PC-3 (cell line): ENCODE measurements at regions not wholly inside any gene's neighbourhood (a gene's known extent, or its start where the extent isn't known, plus 50 kb on each side); places are given as distances from the start of the nearest gene placed in this dataset.

Experiments used
- ATAC-seq: fragments of 200-7000 bp; cut with Tn5 transposase; 2 replicates; pipeline ENCODE4 v1.9.1; 2020; ENCODE audit warnings: mild to moderate bottlenecking, moderate library complexity
- BruUV-seq: library from RNA; stranded (reverse); fragments of 400-500 nt; replicated peaks from 2 replicates; lab custom pipeline; 2021; lab: Mats Ljungman, UMichigan
- CTCF ChIA-PET: fragments of 300-600 bp; sonication (Branson Sonifier 250); formaldehyde crosslinking; loops from one replicate; lab custom pipeline; 2022; ENCODE audit warnings: antibody characterized with exemption; lab: Charles Lee
- POLR2A ChIA-PET: fragments of 300-600 bp; sonication (Branson Sonifier 250); formaldehyde crosslinking; loops from one replicate; lab custom pipeline; 2022; ENCODE audit warnings: antibody characterized with exemption; ENCODE audit not compliant: unreplicated experiment; lab: Charles Lee
- DNase-seq: peaks from one replicate; pipeline ENCODE4 v3.0.0-alpha.2; 2015
- H2AFZ ChIP-seq: fragments of 300-600 bp; sonication (generic); 2 replicates; pipeline ENCODE4 v1.6.0; 2016; ENCODE audit warnings: antibody characterized with exemption, low read length
- H3F3A ChIP-seq: fragments of 300-600 bp; sonication (generic); one replicate; pipeline ENCODE4 v1.6.0; 2017; ENCODE audit warnings: antibody characterized with exemption, low read length, control low read depth, mild to moderate bottlenecking; ENCODE audit not compliant: unreplicated experiment
- H3K27ac ChIP-seq: fragments of 300-600 bp; sonication (generic); 2 replicates; pipeline ENCODE4 v1.5.1; 2016; ENCODE audit warnings: mild to moderate bottlenecking, low read length
- H3K27me3 ChIP-seq: fragments of 300-600 bp; sonication (generic); 2 replicates; pipeline ENCODE4 v1.6.1; 2016; ENCODE audit warnings: low read length, mixed read lengths
- H3K36me3 ChIP-seq: fragments of 300-600 bp; sonication (generic); 2 replicates; pipeline ENCODE4 v1.6.1; 2016; ENCODE audit warnings: low read depth, mixed run types, low read length, mixed read lengths
- H3K4me1 ChIP-seq: fragments of 300-600 bp; sonication (generic); 2 replicates; pipeline ENCODE4 v1.5.1; 2016; ENCODE audit warnings: low read length; ENCODE audit not compliant: insufficient read depth
- H3K4me2 ChIP-seq: fragments of 300-600 bp; sonication (generic); 2 replicates; pipeline ENCODE4 v1.6.0; 2016; ENCODE audit warnings: low read length
- H3K4me3 ChIP-seq: fragments of 300-600 bp; sonication (generic); 2 replicates; pipeline ENCODE4 v1.5.1; 2016; ENCODE audit warnings: mild to moderate bottlenecking, low read length, mixed read lengths
- H3K79me2 ChIP-seq: fragments of 300-600 bp; sonication (generic); 2 replicates; pipeline ENCODE4 v1.6.1; 2017; ENCODE audit warnings: low read length, mixed read lengths
- H3K9ac ChIP-seq: fragments of 300-600 bp; sonication (generic); 2 replicates; pipeline ENCODE4 v1.6.0; 2016; ENCODE audit warnings: mild to moderate bottlenecking, low read length
- H3K9me2 ChIP-seq: fragments of 300-600 bp; sonication (generic); replicated peaks from 2 replicates; pipeline ENCODE4 v1.6.1; 2016; ENCODE audit warnings: mixed run types, low read length, mixed read lengths
- H3K9me3 ChIP-seq: fragments of 300-600 bp; sonication (generic); 2 replicates; pipeline ENCODE4 v1.6.1; 2016; ENCODE audit warnings: low read length, mixed read lengths
- H4K20me1 ChIP-seq: fragments of 300-600 bp; sonication (generic); 2 replicates; pipeline ENCODE4 v1.6.1; 2016; ENCODE audit warnings: low read length, mixed read lengths
- CTCF ChIP-seq: fragments of 300-600 bp; sonication (generic); conservative IDR thresholded peaks from 2 replicates; pipeline ENCODE4 v1.5.1; 2017; ENCODE audit warnings: antibody characterized with exemption, low read depth, mild to moderate bottlenecking, low read length
- EZH2 ChIP-seq: fragments of 300-600 bp; sonication (generic); IDR thresholded peaks from one replicate; pipeline ENCODE4 v1.6.1; 2017; ENCODE audit warnings: antibody characterized with exemption, mild to moderate bottlenecking, low read length; ENCODE audit not compliant: unreplicated experiment
- EZH2phosphoT487 ChIP-seq: fragments of 300-600 bp; sonication (generic); IDR thresholded peaks from 2 replicates; pipeline ENCODE4 v1.6.1; 2018; ENCODE audit warnings: mild to moderate bottlenecking, antibody characterized with exemption, low read length, borderline replicate concordance
- intact Hi-C: fragments of 100-400 bp; cut with micrococcal nuclease; formaldehyde crosslinking; loops from 2 replicates; pipeline ENCODE4 v1.9.0; 2023

- no peaks in the 10 kb centered on the region for H3K36me3 ChIP-seq
- no peaks in the 10 kb centered on the region for H3K9me2 ChIP-seq
- peaks cover 4% of the 10 kb centered on the region; the same call in 1 of the 2 replicates for H3K4me1 ChIP-seq
- H2AFZ ChIP-seq = no peak overlapping the region
- H3K4me2 ChIP-seq = no peak overlapping the region
- peaks cover 71% of the 10 kb centered on the region for H3K27me3 ChIP-seq
- ChIA-PET POLR2A (no interaction called here), CTCF (no interaction called here)
- H4K20me1 ChIP-seq = no peaks in the 10 kb centered on the region
- TF ChIP-seq EZH2phosphoT487 (no peak), CTCF (no peak), EZH2 (no peak)
- no peak overlapping the region for H3K9ac ChIP-seq
- no peaks in the 10 kb centered on the region for H3K79me2 ChIP-seq
- no TSS peak for BruUV-seq
- no peak overlapping the region for H3K4me3 ChIP-seq
- DNase-seq (no peak), ATAC-seq (no peak)
- H3K9me3 ChIP-seq = no peaks in the 10 kb centered on the region
- no peak overlapping the region for H3K27ac ChIP-seq
- intact Hi-C loops = no loop called here
- no peaks in the 10 kb centered on the region for H3F3A ChIP-seq
Measured at GRCh38 chr14:56979936-56980335, 169.7 kb upstream of the OTX2 start.

GRCh38 chr14:56976211-56976610, 165.9 kb upstream of the OTX2 start:
- H3K9ac ChIP-seq = no peak overlapping the region
- ATAC-seq (no peak), DNase-seq (no peak)
- H3K79me2 ChIP-seq = no peaks in the 10 kb centered on the region
- no peak overlapping the region for H3K4me3 ChIP-seq
- no TSS peak for BruUV-seq
- no peak for TF ChIP-seq CTCF
- no peak for TF ChIP-seq EZH2
- TF ChIP-seq EZH2phosphoT487 = no peak
- peaks cover 63% of the 10 kb centered on the region for H3K27me3 ChIP-seq
- H3K4me2 ChIP-seq = no peak overlapping the region
- no peaks in the 10 kb centered on the region for H3K9me3 ChIP-seq
- peaks cover 4% of the 10 kb centered on the region; the same call in 1 of the 2 replicates for H3K4me1 ChIP-seq
- no peak overlapping the region for H2AFZ ChIP-seq
- POLR2A ChIA-PET = no interaction called here
- no peaks in the 10 kb centered on the region for H4K20me1 ChIP-seq
- H3K9me2 ChIP-seq = no peaks in the 10 kb centered on the region
- no peaks in the 10 kb centered on the region for H3F3A ChIP-seq
- intact Hi-C loops = no loop called here
- CTCF ChIA-PET = interaction anchor here (0.6 kb wide), 1 partner anchor 42 kb away, joined by 5 read pairs; no protein-coding TSS in a partner anchor
- H3K36me3 ChIP-seq = no peaks in the 10 kb centered on the region
- H3K27ac ChIP-seq = no peak overlapping the region

- BruUV-seq = no TSS peak
Measured at GRCh38 chr14:56975521-56975920, 165.2 kb upstream of the OTX2 start.

More at GRCh38 chr14:56975521-56975920, 165.2 kb upstream of the OTX2 start:
- no peak overlapping the region for H2AFZ ChIP-seq
- H3K27me3 ChIP-seq = peaks cover 58% of the 10 kb centered on the region
- peaks cover 4% of the 10 kb centered on the region; the same call in 1 of the 2 replicates for H3K4me1 ChIP-seq
- no peaks in the 10 kb centered on the region for H3F3A ChIP-seq
- H3K9me3 ChIP-seq = no peaks in the 10 kb centered on the region
- ChIA-PET POLR2A (no interaction called here), CTCF (no interaction called here)
- no peak overlapping the region for H3K9ac ChIP-seq
- peak; percentile 29; the same call in 1 of the 2 replicates for ATAC-seq
- no peak overlapping the region for H3K4me3 ChIP-seq
- H3K4me2 ChIP-seq = no peak overlapping the region
- intact Hi-C loops = no loop called here
- no peaks in the 10 kb centered on the region for H3K9me2 ChIP-seq
- H3K27ac ChIP-seq = no peak overlapping the region
- peak; percentile 56 for DNase-seq
- no peaks in the 10 kb centered on the region for H4K20me1 ChIP-seq
- no peaks in the 10 kb centered on the region for H3K79me2 ChIP-seq
- no peaks in the 10 kb centered on the region for H3K36me3 ChIP-seq
- TF ChIP-seq EZH2 = no peak
- TF ChIP-seq CTCF = no peak
- TF ChIP-seq EZH2phosphoT487 = no peak
